ENCODE measurements at regions not wholly inside any gene's neighbourhood (a gene's known extent, or its start where the extent isn't known, plus 50 kb on each side); places are given as distances from the start of the nearest gene placed in this dataset.
"Not testable (repeated sequence)": the region's sequence is repeated elsewhere in the genome, so short reads cannot be mapped to it uniquely, and the experiment has no call there.

DNA sequence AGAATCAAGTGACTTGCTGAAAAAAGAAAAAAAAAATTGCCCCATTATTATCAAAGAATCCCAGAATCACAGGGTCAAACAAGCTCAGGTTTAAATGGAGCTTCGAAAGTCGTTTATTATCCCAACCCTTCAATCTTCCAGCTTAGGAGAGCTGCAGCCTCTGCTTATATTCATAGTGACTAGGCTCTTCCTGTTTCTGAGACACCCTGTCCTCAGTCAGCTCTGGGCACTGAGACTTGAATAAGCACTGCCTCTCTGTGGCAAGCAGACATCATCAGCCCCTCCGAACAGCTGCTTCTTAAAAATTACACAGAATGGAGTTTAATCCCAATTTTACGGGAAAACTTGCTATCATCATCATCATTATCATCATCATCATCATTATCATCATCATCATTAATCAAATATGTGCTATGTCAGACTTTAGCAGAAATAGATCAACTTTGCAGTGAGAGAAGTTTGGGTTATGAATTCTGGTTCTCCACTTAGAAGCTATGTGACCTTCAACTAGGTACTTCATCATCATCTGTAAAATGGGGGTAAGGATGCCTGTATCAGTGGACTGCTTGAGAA lies 614.0 kb upstream of the SYNCRIP start:
- no peak overlapping the region for H3K27ac Mint-ChIP-seq
- no peaks in the 10 kb centered on the region for H3K4me1 Mint-ChIP-seq (ENCODE audit: low read depth)
- no peak overlapping the region for H3K4me3 Mint-ChIP-seq
- H3K36me3 Mint-ChIP-seq (ENCODE audit: low read depth), result no peaks in the 10 kb centered on the region
- no peaks in the 10 kb centered on the region for H3K27me3 Mint-ChIP-seq (ENCODE audit: low read depth)
- H3K9me3 Mint-ChIP-seq, result peaks cover 7% of the 10 kb centered on the region

GRCh38 chr6:86255973-86256372 lies 613.3 kb upstream of the SYNCRIP start:
- no peak overlapping the region for H3K4me3 Mint-ChIP-seq
- no peaks in the 10 kb centered on the region for H3K4me1 Mint-ChIP-seq (ENCODE audit: low read depth)
- H3K27me3 Mint-ChIP-seq (ENCODE audit: low read depth), result no peaks in the 10 kb centered on the region
- no peak overlapping the region for H3K27ac Mint-ChIP-seq
- H3K9me3 Mint-ChIP-seq, result peaks cover 7% of the 10 kb centered on the region
- H3K36me3 Mint-ChIP-seq (ENCODE audit: low read depth), result no peaks in the 10 kb centered on the region

DNA sequence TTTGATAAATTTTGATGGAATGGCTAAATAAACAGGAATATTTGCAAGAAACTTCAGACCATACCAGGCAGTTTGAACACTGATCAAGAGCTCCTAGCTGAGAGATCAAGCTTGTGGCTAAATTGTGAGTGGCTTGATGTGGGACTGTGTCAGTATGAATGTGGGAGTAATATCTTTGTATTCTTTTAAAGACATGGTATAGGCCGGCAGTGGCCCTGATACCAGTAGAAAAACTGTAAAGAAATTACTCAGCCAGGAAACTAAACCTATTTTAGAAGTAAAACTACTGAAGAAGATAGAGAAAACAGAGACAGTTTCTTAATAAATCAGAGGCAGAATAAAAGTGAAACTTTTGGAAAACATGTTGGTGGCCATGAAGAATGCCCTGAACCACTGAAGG lies 608.4 kb upstream of the SYNCRIP start:
- Mint-ChIP-seq H3K27ac (no peak overlapping the region), H3K4me1 (ENCODE audit: low read depth) (no peaks in the 10 kb centered on the region), H3K4me3 (no peak overlapping the region), H3K9me3 (peaks cover 11% of the 10 kb centered on the region), H3K27me3 (ENCODE audit: low read depth) (no peaks in the 10 kb centered on the region), H3K36me3 (ENCODE audit: low read depth) (no peaks in the 10 kb centered on the region)

DNA sequence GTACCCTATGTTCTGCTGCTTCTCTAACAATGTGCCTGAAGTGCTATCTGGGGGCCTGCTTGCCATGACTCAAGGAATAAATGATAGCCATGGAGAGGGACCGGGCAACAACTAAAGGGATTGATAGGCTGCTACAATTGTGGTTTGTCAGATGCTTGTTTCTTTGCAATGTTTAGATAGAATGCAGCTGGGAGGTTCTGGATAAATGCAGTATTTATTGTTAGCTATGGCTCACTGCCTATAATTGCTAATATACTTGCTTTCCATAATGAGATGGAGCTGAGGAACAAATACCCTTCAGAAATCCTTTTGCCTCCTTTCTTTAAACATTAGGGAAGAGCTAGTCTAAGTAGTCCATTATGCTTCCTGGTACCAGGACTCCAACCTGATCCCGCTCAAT lies 575.2 kb upstream of the SYNCRIP start:
- Mint-ChIP-seq H3K27me3 (ENCODE audit: low read depth) (no peaks in the 10 kb centered on the region), H3K4me1 (ENCODE audit: low read depth) (no peaks in the 10 kb centered on the region), H3K9me3 (no peaks in the 10 kb centered on the region), H3K36me3 (ENCODE audit: low read depth) (no peaks in the 10 kb centered on the region), H3K27ac (no peak overlapping the region), H3K4me3 (no peak overlapping the region)

DNA sequence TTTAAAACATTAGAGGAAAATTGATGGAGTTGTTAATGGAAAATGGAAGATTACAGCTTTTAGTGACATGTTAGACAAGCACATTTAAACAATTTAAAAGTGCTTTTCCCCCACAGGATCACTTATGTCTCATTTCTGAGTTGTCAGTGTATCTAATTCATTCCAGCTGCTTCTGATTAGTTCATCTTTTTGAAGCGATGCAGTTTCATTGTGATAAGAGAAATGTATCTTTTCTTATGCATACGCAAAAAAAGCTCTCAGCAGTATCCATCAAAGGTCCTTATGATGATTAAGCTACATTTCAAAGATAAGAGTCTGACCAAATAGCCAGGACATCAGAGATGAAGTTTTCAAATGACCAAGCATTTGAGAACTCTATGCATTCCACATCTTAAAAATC lies 572.6 kb upstream of the SYNCRIP start:
- Mint-ChIP-seq H3K4me3 (no peak overlapping the region), H3K27ac (no peak overlapping the region), H3K36me3 (ENCODE audit: low read depth) (no peaks in the 10 kb centered on the region), H3K9me3 (no peaks in the 10 kb centered on the region), H3K27me3 (ENCODE audit: low read depth) (no peaks in the 10 kb centered on the region), H3K4me1 (ENCODE audit: low read depth) (no peaks in the 10 kb centered on the region)

- Mint-ChIP-seq H3K36me3 (ENCODE audit: low read depth) (no peaks in the 10 kb centered on the region), H3K27ac (no peak overlapping the region), H3K4me3 (no peak overlapping the region), H3K27me3 (ENCODE audit: low read depth) (no peaks in the 10 kb centered on the region), H3K9me3 (peaks cover 21% of the 10 kb centered on the region), H3K4me1 (ENCODE audit: low read depth) (no peaks in the 10 kb centered on the region)
Measured at GRCh38 chr6:86205980-86206379, 563.3 kb upstream of the SYNCRIP start.

DNA sequence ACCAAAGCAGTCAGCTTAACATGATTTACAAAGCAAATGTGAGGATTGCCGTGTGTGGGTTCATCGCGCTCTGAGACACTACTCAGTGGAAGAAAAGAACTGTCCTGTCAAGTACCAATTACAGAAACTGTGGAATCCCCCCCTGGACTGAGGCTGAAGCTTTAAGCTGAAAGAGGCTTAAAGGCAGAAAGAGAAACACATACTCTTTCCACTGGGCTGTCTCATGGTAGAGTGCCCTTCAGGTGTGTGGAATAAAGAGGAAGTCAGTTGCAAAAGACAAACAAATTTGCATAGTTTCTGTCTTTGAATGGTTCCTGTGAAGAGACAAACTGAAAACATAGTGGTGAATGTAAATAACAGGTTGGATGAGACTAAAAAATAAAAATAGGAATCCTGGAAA lies 560.4 kb upstream of the SYNCRIP start:
- H3K4me3 Mint-ChIP-seq, result no peak overlapping the region
- H3K27me3 Mint-ChIP-seq (ENCODE audit: low read depth), result no peaks in the 10 kb centered on the region
- no peaks in the 10 kb centered on the region for H3K36me3 Mint-ChIP-seq (ENCODE audit: low read depth)
- no peak overlapping the region for H3K27ac Mint-ChIP-seq
- H3K4me1 Mint-ChIP-seq (ENCODE audit: low read depth), result no peaks in the 10 kb centered on the region
- peaks cover 18% of the 10 kb centered on the region for H3K9me3 Mint-ChIP-seq

- no peak overlapping the region for H3K27ac Mint-ChIP-seq
- H3K4me1 Mint-ChIP-seq (ENCODE audit: low read depth), result no peaks in the 10 kb centered on the region
- no peaks in the 10 kb centered on the region for H3K9me3 Mint-ChIP-seq
- H3K27me3 Mint-ChIP-seq (ENCODE audit: low read depth), result no peaks in the 10 kb centered on the region
- no peak overlapping the region for H3K4me3 Mint-ChIP-seq
- H3K36me3 Mint-ChIP-seq (ENCODE audit: low read depth), result no peaks in the 10 kb centered on the region
Measured at GRCh38 chr6:86193821-86194220, 551.1 kb upstream of the SYNCRIP start.

- Mint-ChIP-seq H3K27ac (no peak overlapping the region), H3K9me3 (no peaks in the 10 kb centered on the region), H3K4me3 (no peak overlapping the region), H3K27me3 (ENCODE audit: low read depth) (no peaks in the 10 kb centered on the region), H3K36me3 (ENCODE audit: low read depth) (no peaks in the 10 kb centered on the region), H3K4me1 (ENCODE audit: low read depth) (no peaks in the 10 kb centered on the region)
Measured at GRCh38 chr6:86192123-86192522, 549.4 kb upstream of the SYNCRIP start.

GRCh38 chr6:86175149-86175548 lies 532.5 kb upstream of the SYNCRIP start:
- H3K36me3 Mint-ChIP-seq (ENCODE audit: low read depth); H3K4me1 Mint-ChIP-seq (ENCODE audit: low read depth); H3K27me3 Mint-ChIP-seq (ENCODE audit: low read depth); H3K27ac Mint-ChIP-seq; H3K9me3 Mint-ChIP-seq; H3K4me3 Mint-ChIP-seq: not testable (repeated sequence)

- Mint-ChIP-seq H3K36me3 (ENCODE audit: low read depth) (no peaks in the 10 kb centered on the region), H3K27ac (no peak overlapping the region), H3K9me3 (peaks cover 3% of the 10 kb centered on the region), H3K27me3 (ENCODE audit: low read depth) (peaks cover 4% of the 10 kb centered on the region), H3K4me3 (no peak overlapping the region), H3K4me1 (ENCODE audit: low read depth) (no peaks in the 10 kb centered on the region)
Measured at GRCh38 chr6:86154852-86155251, 512.2 kb upstream of the SYNCRIP start.

DNA sequence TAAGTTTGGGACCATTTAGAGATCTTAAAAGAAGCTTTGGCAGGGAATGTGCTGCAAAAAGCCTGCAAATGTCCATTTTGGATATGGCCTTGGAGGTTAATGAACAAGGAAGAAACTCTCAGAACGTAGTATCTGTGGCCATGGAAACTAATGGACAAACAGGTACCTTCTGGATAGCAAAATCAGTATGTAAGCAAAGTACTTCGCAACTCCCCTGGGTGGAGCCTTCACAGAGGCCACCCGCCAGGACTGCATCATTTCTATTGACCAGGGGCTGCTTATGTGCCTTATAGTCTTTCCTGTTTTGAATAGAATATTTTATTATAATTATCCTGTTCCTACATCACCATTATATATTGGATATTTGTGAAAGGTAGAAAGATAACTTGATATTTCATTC lies 510.8 kb upstream of the SYNCRIP start:
- Mint-ChIP-seq H3K36me3 (ENCODE audit: low read depth) (no peaks in the 10 kb centered on the region), H3K4me3 (no peak overlapping the region), H3K27me3 (ENCODE audit: low read depth) (peaks cover 4% of the 10 kb centered on the region), H3K4me1 (ENCODE audit: low read depth) (no peaks in the 10 kb centered on the region), H3K27ac (no peak overlapping the region), H3K9me3 (peaks cover 3% of the 10 kb centered on the region)

DNA sequence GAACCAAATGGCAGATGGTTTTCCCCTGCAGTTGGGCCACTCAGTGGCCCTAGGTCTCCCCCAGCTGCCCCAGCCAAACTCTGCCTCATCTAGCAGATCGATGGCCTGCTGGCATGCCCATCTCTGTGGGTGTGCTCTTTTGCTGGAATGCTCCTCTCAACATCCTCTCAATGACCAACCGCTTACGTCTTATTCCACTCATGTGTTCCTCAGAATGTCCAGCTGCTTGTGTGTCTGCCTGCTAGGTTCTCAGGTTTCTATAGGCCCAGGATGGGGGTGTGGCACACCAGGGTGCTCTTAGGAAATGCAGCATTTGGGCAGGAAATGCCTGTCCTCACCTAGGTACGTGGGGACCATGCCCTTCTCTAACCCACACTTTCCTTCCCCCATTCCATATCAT lies 509.9 kb upstream of the SYNCRIP start:
- Mint-ChIP-seq H3K27ac (no peak overlapping the region), H3K4me3 (no peak overlapping the region), H3K36me3 (ENCODE audit: low read depth) (no peaks in the 10 kb centered on the region), H3K4me1 (ENCODE audit: low read depth) (no peaks in the 10 kb centered on the region), H3K9me3 (peaks cover 3% of the 10 kb centered on the region), H3K27me3 (ENCODE audit: low read depth) (peaks cover 4% of the 10 kb centered on the region)

GRCh38 chr6:86148586-86148985 lies 505.9 kb upstream of the SYNCRIP start:
- Mint-ChIP-seq H3K27me3 (ENCODE audit: low read depth) (no peaks in the 10 kb centered on the region), H3K27ac (no peak overlapping the region), H3K36me3 (ENCODE audit: low read depth) (no peaks in the 10 kb centered on the region), H3K4me1 (ENCODE audit: low read depth) (no peaks in the 10 kb centered on the region), H3K4me3 (no peak overlapping the region), H3K9me3 (no peaks in the 10 kb centered on the region)

GRCh38 chr6:86147859-86148258 lies 505.2 kb upstream of the SYNCRIP start:
- no peaks in the 10 kb centered on the region for H3K4me1 Mint-ChIP-seq (ENCODE audit: low read depth)
- H3K9me3 Mint-ChIP-seq, result no peaks in the 10 kb centered on the region
- H3K36me3 Mint-ChIP-seq (ENCODE audit: low read depth), result no peaks in the 10 kb centered on the region
- no peaks in the 10 kb centered on the region for H3K27me3 Mint-ChIP-seq (ENCODE audit: low read depth)
- no peak overlapping the region for H3K4me3 Mint-ChIP-seq
- H3K27ac Mint-ChIP-seq, result no peak overlapping the region

DNA sequence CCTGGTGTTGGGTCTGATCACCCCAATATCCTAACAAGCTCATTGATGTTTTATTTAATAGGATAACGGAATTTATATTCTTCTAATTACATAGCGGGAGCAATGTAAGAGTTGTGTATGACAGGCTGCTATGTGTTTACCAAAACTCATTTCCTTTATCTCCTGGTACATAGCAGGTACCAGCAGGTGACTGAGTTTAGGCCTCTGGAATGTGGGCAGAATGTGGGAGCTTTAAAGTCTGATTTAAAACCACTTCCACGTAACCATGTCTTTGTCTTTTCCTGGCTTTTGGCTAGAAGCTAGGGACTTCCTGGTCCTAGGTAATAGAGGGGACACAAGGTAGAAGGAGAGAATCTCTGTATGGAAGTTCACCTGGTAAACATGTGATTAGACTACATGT lies 504.6 kb upstream of the SYNCRIP start:
- Mint-ChIP-seq H3K4me3 (no peak overlapping the region), H3K27ac (no peak overlapping the region), H3K9me3 (no peaks in the 10 kb centered on the region), H3K27me3 (ENCODE audit: low read depth) (no peaks in the 10 kb centered on the region), H3K4me1 (ENCODE audit: low read depth) (no peaks in the 10 kb centered on the region), H3K36me3 (ENCODE audit: low read depth) (no peaks in the 10 kb centered on the region)

All from T-helper 1 cell treated with Interleukin-12 subunit alpha and Interleukin-12 subunit beta and Interleukin-4 antibody, amounts not matched to agents 30 μg/mL and 1 μg/mL, for 36 hours (primary cell).